ENCODE measurements at regions not wholly inside any gene's neighbourhood (a gene's known extent, or its start where the extent isn't known, plus 50 kb on each side); places are given as distances from the start of the nearest gene placed in this dataset.

DNA sequence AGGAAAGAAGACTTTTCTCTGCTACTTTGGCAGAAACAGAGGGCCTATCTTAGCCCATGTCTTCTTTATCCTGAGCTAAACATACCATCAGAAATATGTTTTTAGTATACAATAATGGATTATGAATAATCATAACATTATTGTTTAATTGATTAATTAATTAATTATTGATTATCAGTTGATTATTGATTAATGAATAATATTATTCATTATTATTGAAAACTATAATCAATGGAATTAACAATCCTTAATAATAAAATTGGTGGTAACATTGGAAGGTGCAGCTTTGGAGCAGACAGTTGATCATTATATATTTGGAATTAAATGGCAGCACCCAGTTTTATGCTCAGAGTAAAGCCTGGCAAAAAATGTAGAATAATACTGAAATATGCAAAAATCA is 655.9 kb upstream of the ARGLU1 start:
- TF ChIP-seq, protein P1, sequence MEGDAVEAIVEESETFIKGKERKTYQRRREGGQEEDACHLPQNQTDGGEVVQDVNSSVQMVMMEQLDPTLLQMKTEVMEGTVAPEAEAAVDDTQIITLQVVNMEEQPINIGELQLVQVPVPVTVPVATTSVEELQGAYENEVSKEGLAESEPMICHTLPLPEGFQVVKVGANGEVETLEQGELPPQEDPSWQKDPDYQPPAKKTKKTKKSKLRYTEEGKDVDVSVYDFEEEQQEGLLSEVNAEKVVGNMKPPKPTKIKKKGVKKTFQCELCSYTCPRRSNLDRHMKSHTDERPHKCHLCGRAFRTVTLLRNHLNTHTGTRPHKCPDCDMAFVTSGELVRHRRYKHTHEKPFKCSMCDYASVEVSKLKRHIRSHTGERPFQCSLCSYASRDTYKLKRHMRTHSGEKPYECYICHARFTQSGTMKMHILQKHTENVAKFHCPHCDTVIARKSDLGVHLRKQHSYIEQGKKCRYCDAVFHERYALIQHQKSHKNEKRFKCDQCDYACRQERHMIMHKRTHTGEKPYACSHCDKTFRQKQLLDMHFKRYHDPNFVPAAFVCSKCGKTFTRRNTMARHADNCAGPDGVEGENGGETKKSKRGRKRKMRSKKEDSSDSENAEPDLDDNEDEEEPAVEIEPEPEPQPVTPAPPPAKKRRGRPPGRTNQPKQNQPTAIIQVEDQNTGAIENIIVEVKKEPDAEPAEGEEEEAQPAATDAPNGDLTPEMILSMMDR (IDR thresholded peaks at IDR 0.05; ENCODE audit: insufficient read depth, low read depth, low read length) = no peak
- TF ChIP-seq EZH2 (IDR thresholded peaks at IDR 0.05; ENCODE audit: insufficient read depth, low read length) = no peak

Measured in astrocyte (in vitro differentiated cells and primary cell).